ENCODE measurements at regions not wholly inside any gene's neighbourhood (a gene's known extent, or its start where the extent isn't known, plus 50 kb on each side); places are given as distances from the start of the nearest gene placed in this dataset.

DNA sequence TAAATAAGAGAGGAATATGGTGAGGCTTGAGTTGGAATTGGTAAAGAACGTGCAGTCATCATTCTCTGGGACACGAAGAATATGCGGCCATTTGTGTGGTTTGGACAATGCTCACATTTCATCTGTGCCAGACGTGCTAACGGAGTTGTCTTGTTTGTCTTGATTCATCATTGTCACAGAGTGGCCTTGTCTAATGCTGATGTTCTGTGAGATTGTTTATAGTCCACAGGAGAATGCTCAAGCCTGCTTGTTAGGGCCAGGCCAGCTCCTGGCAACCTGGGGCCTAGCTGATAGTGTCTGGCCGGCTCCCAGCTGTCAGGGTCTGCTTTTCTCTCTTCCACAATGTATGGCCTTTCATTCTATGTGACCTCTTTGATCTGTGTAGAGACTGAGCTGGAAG lies 384.7 kb downstream of the EDEM1 start:
- H3K27ac Mint-ChIP-seq (ENCODE audit: unreplicated experiment), result no peak overlapping the region
- peaks cover 6% of the 10 kb centered on the region for H3K9me3 Mint-ChIP-seq (ENCODE audit: unreplicated experiment)
- TF ChIP-seq, protein P1, sequence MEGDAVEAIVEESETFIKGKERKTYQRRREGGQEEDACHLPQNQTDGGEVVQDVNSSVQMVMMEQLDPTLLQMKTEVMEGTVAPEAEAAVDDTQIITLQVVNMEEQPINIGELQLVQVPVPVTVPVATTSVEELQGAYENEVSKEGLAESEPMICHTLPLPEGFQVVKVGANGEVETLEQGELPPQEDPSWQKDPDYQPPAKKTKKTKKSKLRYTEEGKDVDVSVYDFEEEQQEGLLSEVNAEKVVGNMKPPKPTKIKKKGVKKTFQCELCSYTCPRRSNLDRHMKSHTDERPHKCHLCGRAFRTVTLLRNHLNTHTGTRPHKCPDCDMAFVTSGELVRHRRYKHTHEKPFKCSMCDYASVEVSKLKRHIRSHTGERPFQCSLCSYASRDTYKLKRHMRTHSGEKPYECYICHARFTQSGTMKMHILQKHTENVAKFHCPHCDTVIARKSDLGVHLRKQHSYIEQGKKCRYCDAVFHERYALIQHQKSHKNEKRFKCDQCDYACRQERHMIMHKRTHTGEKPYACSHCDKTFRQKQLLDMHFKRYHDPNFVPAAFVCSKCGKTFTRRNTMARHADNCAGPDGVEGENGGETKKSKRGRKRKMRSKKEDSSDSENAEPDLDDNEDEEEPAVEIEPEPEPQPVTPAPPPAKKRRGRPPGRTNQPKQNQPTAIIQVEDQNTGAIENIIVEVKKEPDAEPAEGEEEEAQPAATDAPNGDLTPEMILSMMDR (IDR thresholded peaks at IDR 0.05), result no peak
- DNase-seq (ENCODE audit: extremely low spot score, unreplicated experiment), result no peak
- no peaks in the 10 kb centered on the region for H3K27me3 Mint-ChIP-seq (ENCODE audit: unreplicated experiment)
- no peaks in the 10 kb centered on the region for H3K36me3 Mint-ChIP-seq (ENCODE audit: unreplicated experiment)
- H3K4me1 Mint-ChIP-seq (ENCODE audit: unreplicated experiment), result no peaks in the 10 kb centered on the region
- no peak overlapping the region for H3K4me3 Mint-ChIP-seq (ENCODE audit: unreplicated experiment)

DNA sequence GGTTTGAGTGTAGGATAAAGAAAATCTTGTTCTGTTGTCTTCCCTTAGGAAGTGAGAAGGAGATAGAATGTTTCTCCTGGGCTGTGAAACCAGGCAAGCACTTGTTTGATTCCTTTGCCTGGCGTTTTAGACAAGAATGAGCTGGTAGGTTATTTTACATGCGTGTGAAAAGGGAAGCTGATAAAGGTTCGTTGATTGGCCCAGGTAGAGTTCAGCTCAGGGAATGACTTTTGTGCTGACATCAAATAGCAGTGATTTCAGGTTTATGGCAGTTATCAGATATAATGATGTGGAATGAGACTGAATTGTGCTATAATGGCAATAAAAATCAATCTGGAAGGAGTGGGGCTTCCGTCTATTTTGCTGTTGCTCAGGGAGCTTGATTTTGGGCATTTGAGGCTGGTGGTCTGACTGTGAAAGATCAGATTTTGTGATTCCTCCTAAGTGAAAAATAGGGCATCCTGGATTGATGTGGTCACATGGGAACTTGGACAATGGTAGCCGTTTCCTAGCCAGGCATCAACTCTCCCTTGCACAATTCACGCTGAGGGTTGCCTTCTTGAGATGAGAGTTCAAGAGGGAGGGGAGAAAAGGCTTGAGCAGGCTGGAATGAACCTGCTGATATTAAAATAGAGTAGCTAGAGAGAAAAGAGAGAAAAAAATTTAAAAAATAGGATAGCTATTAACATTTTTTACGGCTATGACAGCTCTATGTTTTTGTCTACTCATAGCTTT lies 388.9 kb downstream of the EDEM1 start:
- H3K4me1 Mint-ChIP-seq (ENCODE audit: unreplicated experiment), result no peaks in the 10 kb centered on the region
- no peak overlapping the region for H3K27ac Mint-ChIP-seq (ENCODE audit: unreplicated experiment)
- H3K4me3 Mint-ChIP-seq (ENCODE audit: unreplicated experiment), result no peak overlapping the region

DNA sequence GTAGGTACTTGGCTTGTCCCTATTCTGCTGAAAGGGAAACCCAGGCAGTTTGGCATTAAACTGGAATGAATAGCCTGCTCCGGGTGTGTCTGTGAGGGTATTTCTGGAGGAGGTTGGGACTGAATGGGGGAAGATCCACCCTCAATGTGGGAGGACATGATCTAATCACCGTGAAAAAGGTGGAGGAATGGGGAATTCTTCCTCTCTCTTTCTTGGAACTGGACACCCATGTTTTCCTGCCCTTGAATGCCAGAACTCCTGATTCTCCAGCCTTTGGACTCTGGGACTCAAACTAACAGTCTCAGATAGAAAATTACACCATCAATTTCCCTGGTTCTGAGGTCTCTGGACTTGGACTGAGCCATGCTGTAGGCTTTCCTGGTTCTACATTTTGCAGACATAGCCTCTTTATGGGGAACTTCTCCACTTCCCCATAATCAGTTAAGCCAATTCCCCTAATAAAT lies 391.7 kb downstream of the EDEM1 start:
- Mint-ChIP-seq H3K4me1 (ENCODE audit: unreplicated experiment) (no peaks in the 10 kb centered on the region), H3K4me3 (ENCODE audit: unreplicated experiment) (no peak overlapping the region), H3K9me3 (ENCODE audit: unreplicated experiment) (peaks cover 4% of the 10 kb centered on the region), H3K27ac (ENCODE audit: unreplicated experiment) (no peak overlapping the region), H3K36me3 (ENCODE audit: unreplicated experiment) (no peaks in the 10 kb centered on the region), H3K27me3 (ENCODE audit: unreplicated experiment) (no peaks in the 10 kb centered on the region)
- TF ChIP-seq, protein P1 (IDR thresholded peaks at IDR 0.05), result no peak
- DNase-seq (ENCODE audit: extremely low spot score, unreplicated experiment), result no peak

More for the DNA sequence above, 388.9 kb downstream of the EDEM1 start:
- TF ChIP-seq, protein P1 (IDR thresholded peaks at IDR 0.05), result no peak
- H3K9me3 Mint-ChIP-seq (ENCODE audit: unreplicated experiment), result peaks cover 4% of the 10 kb centered on the region
- no peaks in the 10 kb centered on the region for H3K36me3 Mint-ChIP-seq (ENCODE audit: unreplicated experiment)
- no peak for DNase-seq (ENCODE audit: extremely low spot score, unreplicated experiment)
- no peaks in the 10 kb centered on the region for H3K27me3 Mint-ChIP-seq (ENCODE audit: unreplicated experiment)

DNA sequence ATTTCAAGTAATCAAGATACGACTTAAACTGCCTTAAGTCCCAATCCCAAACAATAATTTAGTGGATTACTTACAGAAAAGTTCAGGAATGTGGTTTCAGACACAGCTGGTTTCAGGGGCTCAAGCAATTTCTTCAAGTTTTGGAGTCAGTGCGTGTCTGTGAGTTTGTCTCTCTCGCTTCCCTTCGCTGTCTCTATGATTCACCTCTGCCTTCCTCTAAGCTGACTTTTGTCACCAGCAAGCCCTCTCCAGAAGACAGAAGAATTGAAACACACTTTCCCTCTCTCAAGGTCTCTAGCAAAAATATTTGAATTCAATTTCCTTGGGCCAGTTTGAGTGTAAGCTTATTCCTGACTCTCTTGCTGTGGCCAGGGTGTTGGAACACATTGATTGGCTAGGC lies 392.4 kb downstream of the EDEM1 start:
- no peaks in the 10 kb centered on the region for H3K4me1 Mint-ChIP-seq (ENCODE audit: unreplicated experiment)
- H3K9me3 Mint-ChIP-seq (ENCODE audit: unreplicated experiment), result peaks cover 4% of the 10 kb centered on the region
- H3K27ac Mint-ChIP-seq (ENCODE audit: unreplicated experiment), result no peak overlapping the region
- DNase-seq (ENCODE audit: extremely low spot score, unreplicated experiment), result no peak
- H3K27me3 Mint-ChIP-seq (ENCODE audit: unreplicated experiment), result no peaks in the 10 kb centered on the region
- no peak overlapping the region for H3K4me3 Mint-ChIP-seq (ENCODE audit: unreplicated experiment)
- no peaks in the 10 kb centered on the region for H3K36me3 Mint-ChIP-seq (ENCODE audit: unreplicated experiment)
- TF ChIP-seq, protein P1 (IDR thresholded peaks at IDR 0.05), result no peak

DNA sequence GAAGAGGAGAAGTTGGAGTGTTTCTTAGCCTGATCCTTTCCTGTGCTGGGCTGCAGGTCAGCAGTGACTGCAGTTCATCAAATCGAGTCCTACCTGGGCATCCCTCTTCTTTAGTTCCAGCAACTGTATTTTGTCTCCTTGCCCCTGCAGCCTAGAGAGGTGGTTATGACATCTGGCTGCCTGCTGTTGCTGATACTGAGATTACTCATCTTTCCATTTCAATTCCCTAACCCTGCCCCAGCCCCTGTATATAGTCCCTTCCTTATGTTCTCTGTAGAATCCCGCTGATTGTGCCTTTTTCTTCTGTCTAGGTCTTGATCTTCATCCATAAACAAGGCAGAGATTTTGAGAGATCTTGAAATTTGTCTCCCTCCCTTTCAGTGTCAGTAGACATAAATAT lies 393.3 kb downstream of the EDEM1 start:
- no peak for DNase-seq (ENCODE audit: extremely low spot score, unreplicated experiment)
- no peaks in the 10 kb centered on the region for H3K36me3 Mint-ChIP-seq (ENCODE audit: unreplicated experiment)
- H3K4me1 Mint-ChIP-seq (ENCODE audit: unreplicated experiment), result no peaks in the 10 kb centered on the region
- H3K9me3 Mint-ChIP-seq (ENCODE audit: unreplicated experiment), result peaks cover 4% of the 10 kb centered on the region
- no peaks in the 10 kb centered on the region for H3K27me3 Mint-ChIP-seq (ENCODE audit: unreplicated experiment)
- TF ChIP-seq, protein P1 (IDR thresholded peaks at IDR 0.05), result no peak
- no peak overlapping the region for H3K27ac Mint-ChIP-seq (ENCODE audit: unreplicated experiment)
- no peak overlapping the region for H3K4me3 Mint-ChIP-seq (ENCODE audit: unreplicated experiment)

All from osteocyte (in vitro differentiated cells).